Activated CD8-positive, alpha-beta T cell treated with anti-CD3 and anti-CD28 coated beads for 36 hours (primary cell): ENCODE measurements at regions not wholly inside any gene's neighbourhood (a gene's known extent, or its start where the extent isn't known, plus 50 kb on each side); places are given as distances from the start of the nearest gene placed in this dataset.

Experiments
- ATAC-seq: fragments of 200-7000 bp; cut with Tn5 transposase; one replicate; pipeline ENCODE4 v1.10.0; 2021; ENCODE audit warnings: mild to moderate bottlenecking, moderate library complexity
- CTCF ChIA-PET: fragments of 350-600 bp; sonication (Branson Sonifier 250); formaldehyde crosslinking; loops from one replicate; lab custom pipeline; 2021; ENCODE audit warnings: antibody characterized with exemption; lab: Charles Lee
- POLR2A ChIA-PET: fragments of 350-600 bp; sonication (Branson Sonifier 250); formaldehyde crosslinking; loops from one replicate; lab custom pipeline; 2021; ENCODE audit warnings: antibody characterized with exemption; lab: Charles Lee
- DNase-seq: peaks from one replicate; pipeline ENCODE4 v3.0.0-alpha.2; 2020
- H3K27ac Mint-ChIP-seq: one replicate; pipeline ENCODE4 v1.8.0; 2021; ENCODE audit warnings: mild to moderate bottlenecking, mixed read lengths
- H3K27me3 Mint-ChIP-seq: one replicate; pipeline ENCODE4 v1.8.0; 2021; ENCODE audit warnings: mixed read lengths
- H3K36me3 Mint-ChIP-seq: one replicate; pipeline ENCODE4 v1.8.0; 2021; ENCODE audit warnings: low read depth, mixed read lengths
- H3K4me1 Mint-ChIP-seq: one replicate; pipeline ENCODE4 v1.8.0; 2021; ENCODE audit warnings: low read depth, mixed read lengths
- H3K4me3 Mint-ChIP-seq: one replicate; pipeline ENCODE4 v1.8.0; 2021; ENCODE audit warnings: mild to moderate bottlenecking, moderate library complexity, mixed read lengths
- H3K9me3 Mint-ChIP-seq: one replicate; pipeline ENCODE4 v1.8.0; 2021; ENCODE audit warnings: mixed read lengths
- intact Hi-C: fragments of 100-400 bp; cut with micrococcal nuclease; formaldehyde crosslinking; loops from one replicate; pipeline ENCODE4 v1.10.0; 2022
- TF ChIP-seq, protein P1 (sequence below): fragments of 200-600 bp; IDR thresholded peaks from one replicate; pipeline ENCODE4 v1.8.0; 2022; ENCODE audit warnings: antibody characterized with exemption, mild to moderate bottlenecking

DNA sequence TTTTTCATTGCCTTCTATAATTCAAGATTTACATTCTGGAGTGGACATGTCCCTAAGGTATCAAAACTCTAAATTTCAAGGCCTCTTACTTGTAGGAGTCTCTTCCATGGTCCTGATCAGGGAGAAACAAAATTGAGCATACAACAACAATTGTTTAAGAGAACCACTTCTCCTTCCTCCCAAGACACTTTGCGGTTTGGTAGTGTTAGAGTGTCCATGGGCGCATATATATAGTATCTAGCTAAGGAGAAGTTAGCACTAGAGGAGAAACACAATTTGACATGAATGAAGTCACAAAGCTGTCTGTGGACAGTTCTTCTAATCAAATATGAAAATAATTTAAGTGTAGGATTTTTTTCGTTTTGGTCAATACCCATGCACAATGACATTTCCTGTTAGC lies 349.1 kb upstream of the MAP2 start:
- no peaks in the 10 kb centered on the region for H3K36me3 Mint-ChIP-seq
- DNase-seq (no peak), ATAC-seq (no peak)
- H3K4me3 Mint-ChIP-seq, result no peak overlapping the region
- H3K27me3 Mint-ChIP-seq, result no peaks in the 10 kb centered on the region
- CTCF ChIA-PET, result no interaction called here
- POLR2A ChIA-PET, result no interaction called here
- intact Hi-C loops, result no loop called here
- no peaks in the 10 kb centered on the region for H3K9me3 Mint-ChIP-seq
- TF ChIP-seq, protein P1, sequence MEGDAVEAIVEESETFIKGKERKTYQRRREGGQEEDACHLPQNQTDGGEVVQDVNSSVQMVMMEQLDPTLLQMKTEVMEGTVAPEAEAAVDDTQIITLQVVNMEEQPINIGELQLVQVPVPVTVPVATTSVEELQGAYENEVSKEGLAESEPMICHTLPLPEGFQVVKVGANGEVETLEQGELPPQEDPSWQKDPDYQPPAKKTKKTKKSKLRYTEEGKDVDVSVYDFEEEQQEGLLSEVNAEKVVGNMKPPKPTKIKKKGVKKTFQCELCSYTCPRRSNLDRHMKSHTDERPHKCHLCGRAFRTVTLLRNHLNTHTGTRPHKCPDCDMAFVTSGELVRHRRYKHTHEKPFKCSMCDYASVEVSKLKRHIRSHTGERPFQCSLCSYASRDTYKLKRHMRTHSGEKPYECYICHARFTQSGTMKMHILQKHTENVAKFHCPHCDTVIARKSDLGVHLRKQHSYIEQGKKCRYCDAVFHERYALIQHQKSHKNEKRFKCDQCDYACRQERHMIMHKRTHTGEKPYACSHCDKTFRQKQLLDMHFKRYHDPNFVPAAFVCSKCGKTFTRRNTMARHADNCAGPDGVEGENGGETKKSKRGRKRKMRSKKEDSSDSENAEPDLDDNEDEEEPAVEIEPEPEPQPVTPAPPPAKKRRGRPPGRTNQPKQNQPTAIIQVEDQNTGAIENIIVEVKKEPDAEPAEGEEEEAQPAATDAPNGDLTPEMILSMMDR, result no peak
- no peaks in the 10 kb centered on the region for H3K4me1 Mint-ChIP-seq
- no peak overlapping the region for H3K27ac Mint-ChIP-seq

DNA sequence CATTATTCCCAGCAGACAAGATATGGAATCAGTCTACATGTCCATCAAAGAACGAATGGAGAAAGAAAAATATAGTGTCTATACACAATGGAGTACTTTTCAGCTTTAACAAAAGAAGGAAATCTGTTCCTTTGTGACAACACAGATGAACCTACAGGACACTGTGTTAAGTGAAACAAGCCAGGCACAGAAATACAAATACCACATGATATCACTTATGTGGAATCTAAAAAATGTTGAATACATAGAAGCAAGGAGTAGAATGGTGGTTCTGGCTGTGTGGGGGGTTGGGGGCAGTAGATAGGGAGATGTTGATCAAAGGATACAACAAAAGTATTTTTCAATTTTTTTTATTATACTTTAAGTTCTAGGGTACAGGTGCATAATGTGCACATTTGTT lies 347.7 kb upstream of the MAP2 start:
- ATAC-seq, result no peak
- Mint-ChIP-seq H3K36me3 (no peaks in the 10 kb centered on the region), H3K9me3 (no peaks in the 10 kb centered on the region), H3K4me1 (no peaks in the 10 kb centered on the region), H3K27ac (no peak overlapping the region), H3K4me3 (no peak overlapping the region), H3K27me3 (no peaks in the 10 kb centered on the region)
- intact Hi-C loops, result no loop called here
- TF ChIP-seq, protein P1, result no peak
- no peak for DNase-seq
- POLR2A ChIA-PET, result no interaction called here
- CTCF ChIA-PET, result no interaction called here

DNA sequence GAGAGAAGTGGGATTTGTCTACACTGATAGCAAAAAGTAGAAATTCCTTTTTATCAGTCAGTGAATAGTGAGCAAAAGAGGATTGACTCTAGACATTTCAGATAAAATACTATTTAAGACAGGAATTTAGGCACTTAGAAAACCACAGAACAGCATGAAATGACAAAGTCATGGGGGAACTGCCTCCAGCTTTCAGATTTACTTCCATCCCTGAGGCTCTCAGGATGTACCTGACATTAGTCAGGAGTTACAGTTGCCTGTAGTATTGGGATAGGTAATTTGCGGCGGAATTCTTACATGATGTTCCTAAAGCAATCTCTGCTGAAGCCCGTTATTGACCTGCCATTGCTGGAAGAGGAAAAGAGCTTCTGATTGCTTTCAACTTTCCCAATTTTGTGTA lies 337.1 kb upstream of the MAP2 start:
- H3K9me3 Mint-ChIP-seq, result peaks cover 4% of the 10 kb centered on the region
- intact Hi-C loops, result no loop called here
- no peak for ATAC-seq

DNA sequence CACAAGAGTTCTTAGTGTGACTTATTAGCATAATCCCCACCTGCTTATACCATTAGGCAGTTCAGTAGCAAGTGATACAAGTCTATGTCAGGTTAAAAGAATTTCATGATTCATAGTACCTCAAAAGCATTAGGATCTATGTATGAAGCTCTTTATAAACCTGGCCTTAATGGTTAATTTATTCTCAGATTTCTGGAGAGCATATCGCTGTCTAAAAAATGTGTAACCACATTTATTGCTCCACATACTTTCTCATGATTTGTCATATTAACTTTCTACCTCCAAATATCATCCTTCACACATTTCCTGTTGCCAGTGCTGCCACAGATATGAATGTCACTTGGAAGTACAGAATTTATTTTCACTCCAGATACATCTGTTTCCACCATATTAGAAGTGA lies 332.8 kb upstream of the MAP2 start:
- DNase-seq (no peak), ATAC-seq (no peak)
- Mint-ChIP-seq H3K4me3 (no peak overlapping the region), H3K4me1 (no peaks in the 10 kb centered on the region), H3K27ac (no peak overlapping the region), H3K36me3 (no peaks in the 10 kb centered on the region), H3K9me3 (peaks cover 2% of the 10 kb centered on the region), H3K27me3 (no peaks in the 10 kb centered on the region)
- TF ChIP-seq, protein P1, result no peak
- intact Hi-C loops, result no loop called here
- ChIA-PET POLR2A (no interaction called here), CTCF (no interaction called here)

More for the DNA sequence above, 337.1 kb upstream of the MAP2 start:
- Mint-ChIP-seq H3K27me3 (no peaks in the 10 kb centered on the region), H3K4me3 (no peak overlapping the region), H3K36me3 (no peaks in the 10 kb centered on the region), H3K27ac (no peak overlapping the region), H3K4me1 (no peaks in the 10 kb centered on the region)
- TF ChIP-seq, protein P1, result no peak
- CTCF ChIA-PET, result no interaction called here
- no peak for DNase-seq
- POLR2A ChIA-PET, result no interaction called here

DNA sequence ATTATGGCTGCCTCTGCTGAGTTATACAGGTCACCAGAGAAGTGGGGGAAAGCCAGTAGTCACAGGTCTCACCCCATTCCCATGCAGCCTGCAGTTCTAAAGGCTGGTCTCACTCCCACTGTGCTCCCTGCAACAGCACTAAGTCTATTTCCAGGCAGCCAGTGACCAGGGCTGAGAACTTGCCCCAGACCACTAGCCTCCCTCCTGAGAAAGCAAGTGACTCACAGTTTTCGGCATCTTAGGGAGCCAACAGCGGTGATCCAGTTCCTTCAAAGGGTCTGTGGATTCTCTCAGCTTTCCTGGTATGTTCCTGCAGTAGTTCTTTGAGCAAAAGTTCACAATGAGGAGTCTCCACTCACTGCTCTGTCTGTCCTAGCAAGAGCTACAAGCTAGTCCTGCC lies 329.6 kb upstream of the MAP2 start:
- no peak overlapping the region for H3K27ac Mint-ChIP-seq
- H3K27me3 Mint-ChIP-seq, result peaks cover 3% of the 10 kb centered on the region
- H3K36me3 Mint-ChIP-seq, result no peaks in the 10 kb centered on the region
- POLR2A ChIA-PET, result no interaction called here
- H3K4me3 Mint-ChIP-seq, result no peak overlapping the region
- no peak for DNase-seq
- intact Hi-C loops, result no loop called here
- TF ChIP-seq, protein P1, result no peak
- CTCF ChIA-PET, result no interaction called here
- H3K4me1 Mint-ChIP-seq, result no peaks in the 10 kb centered on the region
- no peaks in the 10 kb centered on the region for H3K9me3 Mint-ChIP-seq
- no peak for ATAC-seq
